Stimulated activated CD4-positive, alpha-beta T cell treated with anti-CD3 and anti-CD28 coated beads, TNF-alpha, amount 100 ng/mL, for 4 hours (primary cell): ENCODE measurements at regions not wholly inside any gene's neighbourhood (a gene's known extent, or its start where the extent isn't known, plus 50 kb on each side); places are given as distances from the start of the nearest gene placed in this dataset.

Experiments used
- DNase-seq, 3 experiments: peaks; one replicate each; pipeline ENCODE4 v3.0.0-alpha.2; 2020; ENCODE audit warnings: low read depth in 3 of 3

GRCh38 chr16:77592021-77592420 lies 130.3 kb upstream of the NUDT7 start:
- DNase-seq = no peak

- no peak for DNase-seq
These were observed 128.3 kb upstream of the NUDT7 start for GRCh38 chr16:77594057-77594456.

GRCh38 chr16:77594799-77595596 lies 127.3 kb upstream of the NUDT7 start:
- no peak for DNase-seq

GRCh38 chr16:77596261-77596660 lies 126.1 kb upstream of the NUDT7 start:
- DNase-seq = no peak

GRCh38 chr16:77599793-77600415 lies 122.4 kb upstream of the NUDT7 start:
- no peak for DNase-seq

- DNase-seq = no peak
These were observed 121.8 kb upstream of the NUDT7 start for GRCh38 chr16:77600555-77600954.

GRCh38 chr16:77603656-77604055 lies 118.7 kb upstream of the NUDT7 start:
- DNase-seq = no peak

DNA sequence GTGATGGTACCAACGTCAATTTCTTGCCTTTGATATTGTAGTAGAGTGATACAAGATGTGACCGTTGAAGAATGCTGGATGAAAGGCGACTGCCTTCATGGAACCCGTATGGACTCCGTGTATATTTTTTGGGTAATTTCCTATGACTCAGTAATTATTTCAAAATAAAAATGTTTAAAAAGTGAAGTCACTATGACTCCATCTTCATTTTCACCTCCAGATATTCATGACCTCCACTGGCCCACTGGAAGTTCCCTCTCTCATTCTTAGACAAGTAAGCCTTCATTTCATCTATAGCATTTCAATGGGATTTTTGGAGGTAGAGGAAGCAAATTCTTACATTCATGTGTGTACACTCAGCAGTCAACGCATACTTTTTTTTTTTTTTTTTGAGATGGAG lies 111.8 kb upstream of the NUDT7 start:
- DNase-seq = no peak

- no peak for DNase-seq
These were observed 110.9 kb upstream of the NUDT7 start for GRCh38 chr16:77611386-77611785.

GRCh38 chr16:77612596-77612995 lies 109.7 kb upstream of the NUDT7 start:
- DNase-seq = no peak

- DNase-seq = no peak
These were observed 109.2 kb upstream of the NUDT7 start for GRCh38 chr16:77613095-77613494.

GRCh38 chr16:77617553-77617952 lies 104.8 kb upstream of the NUDT7 start:
- DNase-seq = no peak

DNA sequence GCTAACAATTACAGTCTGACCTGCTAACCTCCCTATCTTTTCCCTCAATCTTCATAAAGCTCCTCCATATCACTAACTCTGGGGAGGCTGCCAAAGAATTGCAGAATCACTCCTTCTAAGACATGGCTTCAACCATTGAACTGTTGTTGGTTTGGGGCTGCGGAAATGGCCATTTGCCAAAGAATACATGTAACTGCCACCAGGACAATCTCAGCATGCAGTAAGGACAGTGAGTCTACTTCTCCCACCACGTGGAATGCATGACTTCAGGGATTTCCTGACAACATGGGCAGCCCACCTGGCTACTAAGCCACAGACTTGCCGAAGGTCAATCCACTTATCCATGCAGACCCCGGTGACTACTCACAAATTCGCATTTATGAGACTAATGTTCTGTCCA lies 104.3 kb upstream of the NUDT7 start:
- no peak for DNase-seq

GRCh38 chr16:77618951-77619350 lies 103.4 kb upstream of the NUDT7 start:
- DNase-seq = no peak

- no peak for DNase-seq
These were observed 98.2 kb upstream of the NUDT7 start for GRCh38 chr16:77624085-77624484.

- no peak for DNase-seq
These were observed 85.7 kb upstream of the NUDT7 start for GRCh38 chr16:77636615-77637014.

GRCh38 chr16:77637940-77638339 lies 84.4 kb upstream of the NUDT7 start:
- DNase-seq = no peak

GRCh38 chr16:77643176-77643575 lies 79.1 kb upstream of the NUDT7 start:
- no peak for DNase-seq

GRCh38 chr16:77645764-77646163 lies 76.5 kb upstream of the NUDT7 start:
- no peak for DNase-seq

- no peak for DNase-seq
These were observed 74.6 kb upstream of the NUDT7 start for GRCh38 chr16:77647726-77648125.

- no peak for DNase-seq
These were observed 71.6 kb upstream of the NUDT7 start for GRCh38 chr16:77650761-77651160.

DNA sequence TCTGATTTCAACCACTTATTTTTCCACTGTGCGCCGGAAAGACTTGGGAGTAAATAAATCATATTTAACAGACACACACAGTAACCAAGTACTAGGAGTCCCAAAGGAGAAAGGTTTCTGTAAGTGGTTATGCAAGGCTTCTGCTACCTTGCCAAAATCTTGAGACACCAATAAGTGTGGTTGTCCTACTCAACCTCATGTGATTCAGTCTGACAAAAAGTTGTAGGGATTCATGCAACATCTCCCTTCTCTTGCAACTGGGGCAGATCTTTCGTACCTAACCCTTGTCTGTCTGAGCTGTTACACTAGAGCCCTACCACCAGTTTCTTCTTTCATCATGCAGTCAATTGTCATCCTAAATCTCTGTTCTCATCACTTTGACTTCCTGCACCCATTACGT lies 69.9 kb upstream of the NUDT7 start:
- no peak for DNase-seq

DNA sequence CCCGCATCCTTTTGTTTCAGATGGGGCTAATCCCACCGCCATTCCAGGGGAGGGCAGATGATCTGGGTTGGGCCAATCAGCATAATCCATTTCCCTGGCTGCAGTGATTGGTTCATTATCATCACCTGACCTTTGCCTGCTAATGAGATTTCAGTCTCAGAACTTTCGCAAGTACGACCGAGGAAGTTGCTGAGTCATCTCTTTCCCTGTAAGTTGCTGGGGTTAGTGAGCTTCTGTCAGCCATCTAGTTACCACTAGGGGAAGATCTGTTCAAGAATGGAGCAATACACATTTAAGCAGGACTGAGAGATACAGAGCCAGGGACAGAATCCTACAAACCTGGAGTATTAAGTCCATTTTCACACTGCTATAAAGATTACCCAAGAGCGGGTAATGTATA lies 65.3 kb upstream of the NUDT7 start:
- no peak for DNase-seq

GRCh38 chr16:77660311-77660710 lies 62.0 kb upstream of the NUDT7 start:
- DNase-seq = no peak
